ENCODE measurements at regions not wholly inside any gene's neighbourhood (a gene's known extent, or its start where the extent isn't known, plus 50 kb on each side); places are given as distances from the start of the nearest gene placed in this dataset.

DNA sequence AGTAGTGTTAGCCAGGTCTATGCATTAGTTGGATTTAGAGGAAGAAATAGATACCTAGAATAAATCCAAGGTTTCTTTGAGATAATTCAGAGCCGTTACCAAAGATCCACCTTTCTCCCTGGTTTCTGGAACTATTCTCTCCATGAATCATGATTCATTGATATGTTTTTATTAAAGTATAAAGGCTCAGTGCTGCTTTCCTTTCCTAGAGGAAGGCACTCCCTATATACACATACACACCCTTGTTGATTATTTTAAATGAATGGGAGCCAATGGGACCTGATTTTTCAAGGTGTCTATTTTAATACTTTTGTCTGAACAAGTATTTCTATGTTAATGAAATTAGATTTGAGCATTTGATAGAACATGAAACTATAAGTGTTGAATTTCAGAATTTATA, 146.8 kb upstream of the SPRY1 start:
- intact Hi-C loops (cut with DNase I): no loop called here
- DNase-seq (no peak), ATAC-seq (no peak)
- Histone ChIP-seq H3K36me3 (replicated peaks in 1 of 2; ENCODE audit: insufficient read depth in 1 of 2, low read depth in 2 of 2) (no peaks in the 10 kb centered on the region), H3K27me3 (no peaks in the 10 kb centered on the region), H3K4me3 (no peak overlapping the region), H3K4me1 (peaks cover 24% of the 10 kb centered on the region), H3K9me3 (no peaks in the 10 kb centered on the region), H3K27ac (no peak overlapping the region)
- WGBS, 2 donors: 60 to 66% methylated on average over 1 of the region's 1 CpG
- no peak for TF ChIP-seq POLR2A (IDR thresholded peaks at IDR 0.05)
- TF ChIP-seq, protein P1, sequence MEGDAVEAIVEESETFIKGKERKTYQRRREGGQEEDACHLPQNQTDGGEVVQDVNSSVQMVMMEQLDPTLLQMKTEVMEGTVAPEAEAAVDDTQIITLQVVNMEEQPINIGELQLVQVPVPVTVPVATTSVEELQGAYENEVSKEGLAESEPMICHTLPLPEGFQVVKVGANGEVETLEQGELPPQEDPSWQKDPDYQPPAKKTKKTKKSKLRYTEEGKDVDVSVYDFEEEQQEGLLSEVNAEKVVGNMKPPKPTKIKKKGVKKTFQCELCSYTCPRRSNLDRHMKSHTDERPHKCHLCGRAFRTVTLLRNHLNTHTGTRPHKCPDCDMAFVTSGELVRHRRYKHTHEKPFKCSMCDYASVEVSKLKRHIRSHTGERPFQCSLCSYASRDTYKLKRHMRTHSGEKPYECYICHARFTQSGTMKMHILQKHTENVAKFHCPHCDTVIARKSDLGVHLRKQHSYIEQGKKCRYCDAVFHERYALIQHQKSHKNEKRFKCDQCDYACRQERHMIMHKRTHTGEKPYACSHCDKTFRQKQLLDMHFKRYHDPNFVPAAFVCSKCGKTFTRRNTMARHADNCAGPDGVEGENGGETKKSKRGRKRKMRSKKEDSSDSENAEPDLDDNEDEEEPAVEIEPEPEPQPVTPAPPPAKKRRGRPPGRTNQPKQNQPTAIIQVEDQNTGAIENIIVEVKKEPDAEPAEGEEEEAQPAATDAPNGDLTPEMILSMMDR (IDR thresholded peaks at IDR 0.05): no peak

DNA sequence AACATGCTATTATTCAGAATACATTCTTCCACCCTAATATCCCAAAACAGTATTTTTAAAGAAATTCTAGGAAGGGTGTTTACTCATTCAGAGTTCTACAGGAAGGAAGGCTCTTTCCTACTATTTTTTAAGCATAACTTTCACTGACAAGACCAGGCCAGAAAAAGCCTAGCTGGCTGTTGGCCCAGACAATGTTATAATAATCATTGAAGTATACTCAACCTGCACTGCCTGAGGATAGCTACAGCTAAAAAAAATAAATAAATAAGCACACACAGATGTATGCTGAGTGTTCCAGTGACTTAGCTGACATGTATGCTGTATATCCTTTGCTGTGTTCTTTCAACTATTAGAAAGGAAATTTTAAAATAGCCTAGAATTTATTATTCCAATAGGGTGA, 145.8 kb upstream of the SPRY1 start:
- TF ChIP-seq POLR2A (IDR thresholded peaks at IDR 0.05): no peak
- TF ChIP-seq, protein P1 (IDR thresholded peaks at IDR 0.05): no peak
- no peak for ATAC-seq
- no peaks in the 10 kb centered on the region for H3K27me3 ChIP-seq
- intact Hi-C loops (cut with DNase I): no loop called here
- no peaks in the 10 kb centered on the region for H3K36me3 ChIP-seq (replicated peaks in 1 of 2; ENCODE audit: insufficient read depth in 1 of 2, low read depth in 2 of 2)
- H3K9me3 ChIP-seq: no peaks in the 10 kb centered on the region
- H3K4me3 ChIP-seq: no peak overlapping the region
- H3K4me1 ChIP-seq: peaks cover 24% of the 10 kb centered on the region
- peak in 3 of 4 donors; percentile 15 to 34 (median 19) for DNase-seq
- no peak overlapping the region for H3K27ac ChIP-seq

DNA sequence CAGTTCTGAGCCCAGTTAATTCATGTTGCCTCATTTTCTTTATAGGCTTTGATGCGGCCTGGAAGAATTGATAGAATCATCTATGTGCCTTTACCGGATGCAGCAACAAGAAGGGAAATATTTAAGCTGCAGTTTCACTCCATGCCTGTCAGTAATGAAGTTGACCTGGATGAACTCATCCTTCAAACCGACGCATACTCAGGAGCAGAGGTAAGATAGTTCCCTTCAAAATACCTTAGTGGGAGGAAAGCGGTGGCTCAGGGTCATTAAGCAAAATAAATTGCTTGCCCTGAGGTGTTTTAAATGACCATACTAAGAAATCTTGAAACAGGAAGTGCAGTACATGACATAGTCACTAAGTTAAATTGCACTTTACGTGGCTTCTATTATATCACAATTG, 140.6 kb upstream of the SPRY1 start:
- no peak for ATAC-seq
- intact Hi-C loops (cut with DNase I): no loop called here
- TF ChIP-seq, protein P1 (IDR thresholded peaks at IDR 0.05): no peak
- no peak for TF ChIP-seq POLR2A (IDR thresholded peaks at IDR 0.05)

DNA sequence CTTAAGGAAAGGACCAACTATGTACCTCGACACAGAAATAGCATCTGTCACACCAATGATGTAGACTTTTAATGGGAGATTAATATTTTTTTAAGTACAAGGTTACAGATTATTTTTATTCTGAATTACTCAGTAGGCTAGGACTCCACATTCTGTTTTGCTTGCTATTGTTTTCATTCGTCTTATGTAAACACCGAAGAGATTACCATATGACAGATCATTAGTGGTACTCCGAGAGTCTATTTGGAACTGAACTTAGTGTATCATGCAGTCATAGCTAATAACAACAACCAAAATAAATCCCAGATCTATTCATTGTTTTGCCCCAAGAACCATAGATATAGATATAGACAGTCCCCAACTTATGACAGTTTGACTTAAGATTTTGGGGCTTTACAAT, 139.7 kb upstream of the SPRY1 start:
- Histone ChIP-seq H3K4me3 (no peak overlapping the region), H3K36me3 (replicated peaks in 1 of 2; ENCODE audit: insufficient read depth in 1 of 2, low read depth in 2 of 2) (peaks cover 0 to 2% of the 10 kb centered on the region in 2 donors), H3K27ac (no peak overlapping the region), H3K27me3 (no peaks in the 10 kb centered on the region), H3K4me1 (no peaks in the 10 kb centered on the region), H3K9me3 (no peaks in the 10 kb centered on the region)
- DNase-seq: no peak
- intact Hi-C loops (cut with DNase I): no loop called here
- no peak for ATAC-seq
- 80 to 82% methylated on average over 4 of the region's 4 CpGs for WGBS, 2 donors
- TF ChIP-seq, protein P1 (IDR thresholded peaks at IDR 0.05): no peak
- no peak for TF ChIP-seq POLR2A (IDR thresholded peaks at IDR 0.05)

More for the DNA sequence above, 140.6 kb upstream of the SPRY1 start:
- 92 to 93% methylated on average over 6 of the region's 6 CpGs for WGBS, 2 donors
- no peak for DNase-seq
- no peak overlapping the region for H3K27ac ChIP-seq
- H3K9me3 ChIP-seq: no peaks in the 10 kb centered on the region
- H3K27me3 ChIP-seq: no peaks in the 10 kb centered on the region
- H3K36me3 ChIP-seq (replicated peaks in 1 of 2; ENCODE audit: insufficient read depth in 1 of 2, low read depth in 2 of 2): peaks cover 0 to 2% of the 10 kb centered on the region in 2 donors
- H3K4me3 ChIP-seq: no peak overlapping the region
- peaks cover 2% of the 10 kb centered on the region for H3K4me1 ChIP-seq

DNA sequence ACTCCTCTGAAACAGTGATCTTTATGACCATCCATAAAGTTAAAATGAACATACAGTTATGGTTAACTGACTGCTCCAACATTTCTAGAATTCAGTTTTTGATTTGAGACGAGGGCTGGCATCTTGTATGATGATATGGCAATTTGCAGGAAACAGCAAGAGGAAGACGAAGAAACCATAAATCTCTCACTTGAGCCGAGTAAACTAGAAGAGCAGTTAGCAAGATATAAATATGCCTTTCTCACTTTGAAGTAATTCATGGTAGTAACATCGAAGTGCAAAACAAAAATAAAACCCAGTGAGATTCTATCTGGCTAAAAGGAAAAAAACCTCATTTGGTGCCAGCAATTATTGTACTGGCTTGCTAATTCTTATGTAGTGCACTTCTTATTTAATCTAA, 139.0 kb upstream of the SPRY1 start:
- no peaks in the 10 kb centered on the region for H3K9me3 ChIP-seq
- intact Hi-C loops (cut with DNase I): no loop called here
- no peak overlapping the region for H3K27ac ChIP-seq
- ATAC-seq: no peak
- no peak overlapping the region for H3K4me3 ChIP-seq
- H3K27me3 ChIP-seq: no peaks in the 10 kb centered on the region
- TF ChIP-seq, protein P1 (IDR thresholded peaks at IDR 0.05): no peak
- TF ChIP-seq POLR2A (IDR thresholded peaks at IDR 0.05): no peak
- DNase-seq: no peak
- 61 to 86% methylated on average over 4 of the region's 4 CpGs for WGBS, 2 donors
- H3K36me3 ChIP-seq (replicated peaks in 1 of 2; ENCODE audit: insufficient read depth in 1 of 2, low read depth in 2 of 2): peaks cover 0 to 2% of the 10 kb centered on the region in 2 donors
- H3K4me1 ChIP-seq: no peaks in the 10 kb centered on the region
